ENCODE measurements at regions not wholly inside any gene's neighbourhood (a gene's known extent, or its start where the extent isn't known, plus 50 kb on each side); places are given as distances from the start of the nearest gene placed in this dataset.

DNA sequence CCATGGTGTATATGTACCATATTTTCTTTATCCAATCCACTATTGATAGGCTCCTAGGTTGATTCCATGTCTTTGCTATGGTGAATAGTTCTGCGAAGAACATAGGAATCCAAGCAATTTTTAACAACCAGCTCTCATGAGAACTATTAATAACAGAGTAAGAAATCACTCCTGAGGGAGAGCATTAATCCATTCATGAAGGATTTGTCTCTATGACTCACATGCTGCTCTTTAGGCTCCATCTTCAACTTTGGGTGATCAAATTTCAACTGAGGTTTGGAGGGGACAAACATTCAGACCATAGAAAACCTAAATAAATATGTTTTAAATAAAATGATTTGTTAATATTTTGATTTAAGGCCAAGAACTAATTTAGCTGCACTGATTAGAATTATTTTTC is 147.4 kb downstream of the NSUN3 start:
- no peaks in the 10 kb centered on the region for H3K36me3 ChIP-seq (ENCODE audit: low read length)
- no peaks in the 10 kb centered on the region for H3K27me3 ChIP-seq (ENCODE audit: low read length)
- H3K79me2 ChIP-seq (ENCODE audit: insufficient read depth, low read length) = no peaks in the 10 kb centered on the region
- H2AFZ ChIP-seq (ENCODE audit: low read depth, low read length, severe bottlenecking) = no peak overlapping the region
- H3K9me2 ChIP-seq (replicated peaks; ENCODE audit: insufficient read depth, low read length) = no peaks in the 10 kb centered on the region
- no peak overlapping the region for H3K4me3 ChIP-seq (ENCODE audit: insufficient read depth, low read length, poor library complexity, severe bottlenecking)
- TF ChIP-seq EZH2phosphoT487 (conservative IDR thresholded peaks at IDR 0.05; ENCODE audit: low read length) = no peak
- TF ChIP-seq, protein P1, sequence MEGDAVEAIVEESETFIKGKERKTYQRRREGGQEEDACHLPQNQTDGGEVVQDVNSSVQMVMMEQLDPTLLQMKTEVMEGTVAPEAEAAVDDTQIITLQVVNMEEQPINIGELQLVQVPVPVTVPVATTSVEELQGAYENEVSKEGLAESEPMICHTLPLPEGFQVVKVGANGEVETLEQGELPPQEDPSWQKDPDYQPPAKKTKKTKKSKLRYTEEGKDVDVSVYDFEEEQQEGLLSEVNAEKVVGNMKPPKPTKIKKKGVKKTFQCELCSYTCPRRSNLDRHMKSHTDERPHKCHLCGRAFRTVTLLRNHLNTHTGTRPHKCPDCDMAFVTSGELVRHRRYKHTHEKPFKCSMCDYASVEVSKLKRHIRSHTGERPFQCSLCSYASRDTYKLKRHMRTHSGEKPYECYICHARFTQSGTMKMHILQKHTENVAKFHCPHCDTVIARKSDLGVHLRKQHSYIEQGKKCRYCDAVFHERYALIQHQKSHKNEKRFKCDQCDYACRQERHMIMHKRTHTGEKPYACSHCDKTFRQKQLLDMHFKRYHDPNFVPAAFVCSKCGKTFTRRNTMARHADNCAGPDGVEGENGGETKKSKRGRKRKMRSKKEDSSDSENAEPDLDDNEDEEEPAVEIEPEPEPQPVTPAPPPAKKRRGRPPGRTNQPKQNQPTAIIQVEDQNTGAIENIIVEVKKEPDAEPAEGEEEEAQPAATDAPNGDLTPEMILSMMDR (IDR thresholded peaks at IDR 0.05; ENCODE audit: insufficient read depth, low read length, poor library complexity, severe bottlenecking) = no peak
- no peaks in the 10 kb centered on the region for H4K20me1 ChIP-seq (ENCODE audit: low read depth, low read length)
- no peaks in the 10 kb centered on the region for H3K9me3 ChIP-seq (ENCODE audit: insufficient read depth, low read length)
- H3K27ac ChIP-seq (ENCODE audit: low read depth, low read length) = no peak overlapping the region
- H3K9ac ChIP-seq (ENCODE audit: low read length) = no peak overlapping the region
- H3F3A ChIP-seq (ENCODE audit: insufficient read depth) = no peaks in the 10 kb centered on the region
- H3K4me2 ChIP-seq (ENCODE audit: low read depth, low read length, poor library complexity, severe bottlenecking) = no peak overlapping the region

DNA sequence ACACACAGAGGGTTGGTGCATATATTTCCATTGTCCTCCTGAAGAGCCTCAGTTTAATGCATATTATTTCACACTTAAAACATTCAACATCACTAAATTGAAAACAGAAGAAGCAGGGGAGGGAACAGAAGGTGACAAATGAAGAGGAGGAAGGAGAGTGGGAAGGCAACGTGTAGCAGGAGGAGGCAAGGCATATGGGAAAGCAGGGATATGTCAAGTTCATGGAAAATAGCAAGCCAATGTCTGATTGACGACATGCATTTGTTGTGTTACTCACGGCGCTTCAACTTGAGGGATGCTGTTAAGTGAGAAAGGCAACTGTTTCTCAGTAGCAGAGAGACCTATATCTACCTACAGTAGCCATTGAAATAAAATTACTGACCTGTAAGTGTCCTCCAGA is 154.5 kb downstream of the NSUN3 start:
- no peaks in the 10 kb centered on the region for H3K79me2 ChIP-seq (ENCODE audit: insufficient read depth, low read length)
- no peaks in the 10 kb centered on the region for H3K9me2 ChIP-seq (replicated peaks; ENCODE audit: insufficient read depth, low read length)
- H3K9ac ChIP-seq (ENCODE audit: low read length) = no peak overlapping the region
- TF ChIP-seq EZH2phosphoT487 (conservative IDR thresholded peaks at IDR 0.05; ENCODE audit: low read length) = no peak
- TF ChIP-seq, protein P1 (IDR thresholded peaks at IDR 0.05; ENCODE audit: insufficient read depth, low read length, poor library complexity, severe bottlenecking) = no peak
- no peaks in the 10 kb centered on the region for H4K20me1 ChIP-seq (ENCODE audit: low read depth, low read length)
- H3K27ac ChIP-seq (ENCODE audit: low read depth, low read length) = no peak overlapping the region
- H3K4me2 ChIP-seq (ENCODE audit: low read depth, low read length, poor library complexity, severe bottlenecking) = no peak overlapping the region
- peaks cover 7% of the 10 kb centered on the region; the same call in 1 of the 2 replicates for H3K9me3 ChIP-seq (ENCODE audit: insufficient read depth, low read length)
- H3K36me3 ChIP-seq (ENCODE audit: low read length) = no peaks in the 10 kb centered on the region
- H3F3A ChIP-seq (ENCODE audit: insufficient read depth) = no peaks in the 10 kb centered on the region
- no peak overlapping the region for H3K4me3 ChIP-seq (ENCODE audit: insufficient read depth, low read length, poor library complexity, severe bottlenecking)
- no peak overlapping the region for H2AFZ ChIP-seq (ENCODE audit: low read depth, low read length, severe bottlenecking)
- no peaks in the 10 kb centered on the region for H3K27me3 ChIP-seq (ENCODE audit: low read length)

DNA sequence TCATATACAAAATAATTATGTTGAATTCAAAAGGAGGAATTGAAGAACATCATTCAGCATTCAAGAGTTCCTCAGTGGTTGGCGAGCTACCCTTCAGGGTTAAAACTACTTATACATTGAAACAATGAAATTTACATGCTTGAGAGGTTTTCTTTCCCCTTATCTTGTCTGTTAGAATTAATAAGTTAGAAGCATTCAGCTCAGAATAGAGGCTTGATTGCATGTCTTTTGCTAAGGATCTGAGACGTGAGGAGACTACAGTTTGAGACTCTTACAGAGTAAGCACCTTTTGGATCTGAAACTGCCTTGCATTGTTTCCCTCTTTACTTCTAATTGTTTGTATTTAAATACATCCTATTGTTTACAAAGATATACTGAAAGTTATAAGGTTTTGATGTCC is 157.6 kb downstream of the NSUN3 start:
- H3K79me2 ChIP-seq (ENCODE audit: insufficient read depth, low read length) = no peaks in the 10 kb centered on the region
- H3K9me2 ChIP-seq (replicated peaks; ENCODE audit: insufficient read depth, low read length) = no peaks in the 10 kb centered on the region
- no peak overlapping the region for H2AFZ ChIP-seq (ENCODE audit: low read depth, low read length, severe bottlenecking)
- H3K4me3 ChIP-seq (ENCODE audit: insufficient read depth, low read length, poor library complexity, severe bottlenecking) = no peak overlapping the region
- no peak overlapping the region for H3K9ac ChIP-seq (ENCODE audit: low read length)
- TF ChIP-seq EZH2phosphoT487 (conservative IDR thresholded peaks at IDR 0.05; ENCODE audit: low read length) = no peak
- H3K9me3 ChIP-seq (ENCODE audit: insufficient read depth, low read length) = peaks cover 13% of the 10 kb centered on the region; the same call in 1 of the 2 replicates
- H3K36me3 ChIP-seq (ENCODE audit: low read length) = no peaks in the 10 kb centered on the region
- H4K20me1 ChIP-seq (ENCODE audit: low read depth, low read length) = no peaks in the 10 kb centered on the region
- H3K27me3 ChIP-seq (ENCODE audit: low read length) = no peaks in the 10 kb centered on the region
- no peak overlapping the region for H3K27ac ChIP-seq (ENCODE audit: low read depth, low read length)
- H3F3A ChIP-seq (ENCODE audit: insufficient read depth) = no peaks in the 10 kb centered on the region
- no peak overlapping the region for H3K4me2 ChIP-seq (ENCODE audit: low read depth, low read length, poor library complexity, severe bottlenecking)

DNA sequence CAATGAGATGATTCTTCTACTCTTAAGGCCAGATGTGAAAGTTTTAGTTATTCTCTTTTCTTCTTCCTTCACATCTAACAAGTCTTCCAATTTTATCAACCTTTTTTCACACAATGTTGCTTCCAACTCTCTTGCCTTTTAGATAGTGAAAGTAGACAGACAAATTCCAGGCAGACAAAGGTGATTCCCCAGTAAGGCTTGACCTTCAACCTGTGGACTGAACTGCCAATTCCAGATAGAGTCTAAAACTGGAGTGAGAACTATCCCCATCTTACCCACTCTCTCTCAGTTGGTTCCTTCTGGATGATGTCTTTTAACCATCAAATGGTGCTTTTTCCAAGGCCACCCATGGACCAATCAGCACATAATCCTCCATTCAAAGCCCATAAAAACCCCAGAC is 159.0 kb downstream of the NSUN3 start:
- no peak overlapping the region for H3K4me2 ChIP-seq (ENCODE audit: low read depth, low read length, poor library complexity, severe bottlenecking)
- H3K79me2 ChIP-seq (ENCODE audit: insufficient read depth, low read length) = no peaks in the 10 kb centered on the region
- TF ChIP-seq, protein P1 (IDR thresholded peaks at IDR 0.05; ENCODE audit: insufficient read depth, low read length, poor library complexity, severe bottlenecking) = no peak
- no peak for TF ChIP-seq EZH2phosphoT487 (conservative IDR thresholded peaks at IDR 0.05; ENCODE audit: low read length)
- no peak overlapping the region for H2AFZ ChIP-seq (ENCODE audit: low read depth, low read length, severe bottlenecking)
- H3K9ac ChIP-seq (ENCODE audit: low read length) = no peak overlapping the region
- H3K9me2 ChIP-seq (replicated peaks; ENCODE audit: insufficient read depth, low read length) = no peaks in the 10 kb centered on the region
- no peaks in the 10 kb centered on the region for H3F3A ChIP-seq (ENCODE audit: insufficient read depth)
- H3K4me3 ChIP-seq (ENCODE audit: insufficient read depth, low read length, poor library complexity, severe bottlenecking) = no peak overlapping the region
- no peaks in the 10 kb centered on the region for H3K27me3 ChIP-seq (ENCODE audit: low read length)
- no peaks in the 10 kb centered on the region for H3K36me3 ChIP-seq (ENCODE audit: low read length)
- H3K9me3 ChIP-seq (ENCODE audit: insufficient read depth, low read length) = peaks cover 13% of the 10 kb centered on the region; the same call in 1 of the 2 replicates
- H3K27ac ChIP-seq (ENCODE audit: low read depth, low read length) = no peak overlapping the region
- H4K20me1 ChIP-seq (ENCODE audit: low read depth, low read length) = no peaks in the 10 kb centered on the region
